ENCODE measurements at regions not wholly inside any gene's neighbourhood (a gene's known extent, or its start where the extent isn't known, plus 50 kb on each side); places are given as distances from the start of the nearest gene placed in this dataset.
A peak's percentile ranks its signal among the peaks of the same experiment; 100 is the strongest.
"Not testable (repeated sequence)": the region's sequence is repeated elsewhere in the genome, so short reads cannot be mapped to it uniquely, and the experiment has no call there.

DNA sequence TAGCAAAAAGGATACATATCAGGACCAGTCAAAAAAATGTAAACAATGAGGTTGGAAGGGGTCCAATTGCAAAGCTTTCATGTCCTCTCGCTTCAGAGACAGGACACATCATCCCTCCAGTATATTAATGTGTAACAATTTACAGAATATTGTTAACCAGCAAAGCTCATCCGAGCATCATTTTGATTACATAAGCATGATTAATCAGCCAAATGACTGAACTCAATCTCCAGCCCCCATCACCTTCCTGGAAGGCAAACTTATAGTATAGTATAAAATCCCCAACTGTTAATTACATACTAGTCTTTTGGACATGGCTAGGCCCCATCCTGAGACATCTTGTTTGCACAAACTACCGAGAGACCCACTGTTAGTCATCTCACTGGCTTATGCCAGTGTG lies 77.6 kb upstream of the TRAM1L1 start:
- H3K9me3 Mint-ChIP-seq (ENCODE audit: low read depth): no peaks in the 10 kb centered on the region
- TF ChIP-seq, protein P1, sequence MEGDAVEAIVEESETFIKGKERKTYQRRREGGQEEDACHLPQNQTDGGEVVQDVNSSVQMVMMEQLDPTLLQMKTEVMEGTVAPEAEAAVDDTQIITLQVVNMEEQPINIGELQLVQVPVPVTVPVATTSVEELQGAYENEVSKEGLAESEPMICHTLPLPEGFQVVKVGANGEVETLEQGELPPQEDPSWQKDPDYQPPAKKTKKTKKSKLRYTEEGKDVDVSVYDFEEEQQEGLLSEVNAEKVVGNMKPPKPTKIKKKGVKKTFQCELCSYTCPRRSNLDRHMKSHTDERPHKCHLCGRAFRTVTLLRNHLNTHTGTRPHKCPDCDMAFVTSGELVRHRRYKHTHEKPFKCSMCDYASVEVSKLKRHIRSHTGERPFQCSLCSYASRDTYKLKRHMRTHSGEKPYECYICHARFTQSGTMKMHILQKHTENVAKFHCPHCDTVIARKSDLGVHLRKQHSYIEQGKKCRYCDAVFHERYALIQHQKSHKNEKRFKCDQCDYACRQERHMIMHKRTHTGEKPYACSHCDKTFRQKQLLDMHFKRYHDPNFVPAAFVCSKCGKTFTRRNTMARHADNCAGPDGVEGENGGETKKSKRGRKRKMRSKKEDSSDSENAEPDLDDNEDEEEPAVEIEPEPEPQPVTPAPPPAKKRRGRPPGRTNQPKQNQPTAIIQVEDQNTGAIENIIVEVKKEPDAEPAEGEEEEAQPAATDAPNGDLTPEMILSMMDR (IDR thresholded peaks at IDR 0.05): no peak
- H3K27me3 Mint-ChIP-seq (ENCODE audit: low read depth): no peaks in the 10 kb centered on the region
- no peak overlapping the region for H3K4me3 Mint-ChIP-seq (ENCODE audit: unreplicated experiment)
- H3K4me1 Mint-ChIP-seq (ENCODE audit: low read depth): no peaks in the 10 kb centered on the region
- no peak for DNase-seq (ENCODE audit: low spot score)
- no peaks in the 10 kb centered on the region for H3K36me3 Mint-ChIP-seq (ENCODE audit: low read depth)
- H3K27ac Mint-ChIP-seq (ENCODE audit: unreplicated experiment): no peak overlapping the region

DNA sequence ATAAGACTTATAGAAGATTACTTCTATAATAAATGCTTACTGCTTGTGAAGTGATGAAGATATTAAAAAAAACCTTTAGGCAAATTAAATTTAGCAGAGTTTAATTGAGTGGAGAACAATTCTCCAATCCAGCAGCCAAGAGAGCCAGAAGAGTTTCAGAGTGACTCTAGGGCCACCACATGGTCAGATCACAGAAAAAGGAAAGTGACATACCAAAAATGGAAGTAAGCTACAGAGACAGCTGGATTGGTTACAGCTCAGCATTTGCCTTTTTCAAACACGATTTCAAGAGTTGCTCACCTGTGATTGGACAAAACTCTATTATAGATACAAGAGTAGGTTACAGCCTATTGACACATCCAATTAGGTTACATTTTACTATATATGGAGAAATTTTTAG lies 79.0 kb upstream of the TRAM1L1 start:
- no peaks in the 10 kb centered on the region for H3K36me3 Mint-ChIP-seq (ENCODE audit: low read depth)
- TF ChIP-seq, protein P1 (IDR thresholded peaks at IDR 0.05): peak; percentile 37
- DNase-seq (ENCODE audit: low spot score): no peak
- no peaks in the 10 kb centered on the region for H3K9me3 Mint-ChIP-seq (ENCODE audit: low read depth)
- no peak overlapping the region for H3K27ac Mint-ChIP-seq (ENCODE audit: unreplicated experiment)
- no peak overlapping the region for H3K4me3 Mint-ChIP-seq (ENCODE audit: unreplicated experiment)
- no peaks in the 10 kb centered on the region for H3K4me1 Mint-ChIP-seq (ENCODE audit: low read depth)
- H3K27me3 Mint-ChIP-seq (ENCODE audit: low read depth): no peaks in the 10 kb centered on the region

DNA sequence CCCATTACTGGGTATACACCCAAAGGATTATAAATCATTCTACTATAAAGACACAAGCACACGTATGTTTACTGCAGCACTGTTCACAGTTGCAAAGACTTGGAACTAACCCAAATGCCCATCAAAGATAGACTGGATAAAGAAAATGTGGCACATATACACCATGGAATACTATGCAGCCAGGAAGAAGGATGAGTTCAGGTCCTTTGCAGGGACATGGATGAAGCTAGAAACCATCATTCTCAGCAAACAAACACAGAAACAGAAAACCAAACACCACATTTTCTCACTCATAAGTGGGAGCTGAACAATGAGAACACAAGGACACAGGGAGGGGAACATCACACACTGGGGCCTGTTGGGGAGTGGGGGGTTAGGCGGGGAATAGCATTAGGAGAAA lies 90.0 kb upstream of the TRAM1L1 start:
- H3K27me3 Mint-ChIP-seq (ENCODE audit: low read depth); H3K4me1 Mint-ChIP-seq (ENCODE audit: low read depth); H3K27ac Mint-ChIP-seq (ENCODE audit: unreplicated experiment); DNase-seq (ENCODE audit: low spot score); H3K4me3 Mint-ChIP-seq (ENCODE audit: unreplicated experiment); H3K36me3 Mint-ChIP-seq (ENCODE audit: low read depth): not testable (repeated sequence)
- peaks cover 13% of the 10 kb centered on the region for H3K9me3 Mint-ChIP-seq (ENCODE audit: low read depth)

DNA sequence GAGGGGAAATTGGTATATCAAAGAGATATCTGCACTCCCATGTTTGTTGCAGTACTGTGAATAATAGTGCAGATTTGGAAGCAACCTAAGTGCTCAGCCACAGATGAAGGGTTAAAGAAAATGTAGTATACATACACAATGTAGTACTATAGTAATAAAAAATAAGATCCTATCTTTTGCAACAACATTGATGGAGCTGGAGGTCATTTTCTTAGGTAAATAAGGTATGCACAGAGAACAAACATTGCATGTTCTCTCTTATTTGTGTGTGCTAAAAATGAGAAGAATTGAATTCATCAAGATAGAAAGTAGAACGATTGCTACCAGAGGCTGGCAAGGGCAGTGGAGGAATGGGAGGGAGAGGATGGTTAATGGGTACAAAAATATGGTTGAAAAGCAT lies 117.9 kb upstream of the TRAM1L1 start:
- TF ChIP-seq, protein P1 (IDR thresholded peaks at IDR 0.05): no peak
- Mint-ChIP-seq H3K9me3 (ENCODE audit: low read depth) (peaks cover 3% of the 10 kb centered on the region), H3K27me3 (ENCODE audit: low read depth) (no peaks in the 10 kb centered on the region)

DNA sequence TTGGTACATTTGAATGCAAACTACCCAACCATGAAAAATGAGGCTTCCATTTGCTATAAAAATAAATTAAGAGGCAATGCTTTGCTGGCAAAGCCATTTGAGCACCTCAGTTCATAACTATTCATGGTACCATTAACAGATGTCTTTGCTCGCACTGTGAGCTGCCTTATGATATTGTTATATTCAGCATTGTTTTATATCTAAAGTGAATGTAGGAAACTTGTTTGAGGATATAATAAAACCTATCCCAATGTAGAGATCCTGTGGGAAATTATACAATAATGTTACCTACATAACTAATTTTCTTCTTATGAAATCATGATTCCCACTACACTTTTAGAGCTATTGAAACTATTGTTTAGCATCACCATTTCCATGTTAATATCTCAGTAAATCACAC lies 125.2 kb upstream of the TRAM1L1 start:
- no peak for DNase-seq (ENCODE audit: low spot score)
- Mint-ChIP-seq H3K27ac (ENCODE audit: unreplicated experiment) (no peak overlapping the region), H3K4me3 (ENCODE audit: unreplicated experiment) (no peak overlapping the region), H3K9me3 (ENCODE audit: low read depth) (no peaks in the 10 kb centered on the region), H3K27me3 (ENCODE audit: low read depth) (no peaks in the 10 kb centered on the region), H3K4me1 (ENCODE audit: low read depth) (no peaks in the 10 kb centered on the region), H3K36me3 (ENCODE audit: low read depth) (no peaks in the 10 kb centered on the region)
- TF ChIP-seq, protein P1 (IDR thresholded peaks at IDR 0.05): no peak

More for the DNA sequence above, 117.9 kb upstream of the TRAM1L1 start:
- no peak overlapping the region for H3K4me3 Mint-ChIP-seq (ENCODE audit: unreplicated experiment)
- no peaks in the 10 kb centered on the region for H3K4me1 Mint-ChIP-seq (ENCODE audit: low read depth)
- no peak for DNase-seq (ENCODE audit: low spot score)
- H3K36me3 Mint-ChIP-seq (ENCODE audit: low read depth): no peaks in the 10 kb centered on the region
- H3K27ac Mint-ChIP-seq (ENCODE audit: unreplicated experiment): no peak overlapping the region

DNA sequence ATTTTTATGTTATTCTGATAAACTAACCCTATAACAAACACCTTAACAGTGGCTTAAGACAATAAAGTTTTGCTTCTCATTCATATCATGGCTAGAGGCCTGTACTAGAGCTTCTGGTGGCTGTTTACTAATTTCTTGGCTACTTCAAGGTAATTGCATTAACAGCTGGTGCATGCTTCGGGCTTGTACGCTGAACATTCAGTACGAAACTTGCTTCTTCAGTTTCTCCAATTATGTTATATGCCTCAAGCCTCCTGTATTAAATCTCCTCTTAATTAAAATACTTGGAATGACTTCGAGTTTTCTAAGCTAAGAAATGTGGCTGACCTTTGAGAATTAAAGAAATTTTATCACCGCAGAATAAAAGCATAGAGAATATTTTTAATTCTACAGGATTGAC lies 138.9 kb upstream of the TRAM1L1 start:
- H3K4me1 Mint-ChIP-seq (ENCODE audit: low read depth): no peaks in the 10 kb centered on the region
- no peak for DNase-seq (ENCODE audit: low spot score)
- H3K9me3 Mint-ChIP-seq (ENCODE audit: low read depth): no peaks in the 10 kb centered on the region
- H3K36me3 Mint-ChIP-seq (ENCODE audit: low read depth): no peaks in the 10 kb centered on the region
- no peak overlapping the region for H3K27ac Mint-ChIP-seq (ENCODE audit: unreplicated experiment)
- no peak overlapping the region for H3K4me3 Mint-ChIP-seq (ENCODE audit: unreplicated experiment)
- H3K27me3 Mint-ChIP-seq (ENCODE audit: low read depth): peaks cover 2% of the 10 kb centered on the region
- TF ChIP-seq, protein P1 (IDR thresholded peaks at IDR 0.05): no peak
